IPS-18a (cell line): ENCODE measurements at regions not wholly inside any gene's neighbourhood (a gene's known extent, or its start where the extent isn't known, plus 50 kb on each side); places are given as distances from the start of the nearest gene placed in this dataset.
A peak's percentile ranks its signal among the peaks of the same experiment; 100 is the strongest.
"Not testable (repeated sequence)": the region's sequence is repeated elsewhere in the genome, so short reads cannot be mapped to it uniquely, and the experiment has no call there.

Experiments used
- H3K27ac ChIP-seq: one replicate; pipeline ENCODE4 v1.5.1; 2013; ENCODE audit warnings: low read length
- H3K27me3 ChIP-seq: one replicate; pipeline ENCODE4 v1.6.1; 2013; ENCODE audit warnings: mild to moderate bottlenecking, low read length; ENCODE audit not compliant: control insufficient read depth, insufficient read depth
- H3K36me3 ChIP-seq: one replicate; pipeline ENCODE4 v1.6.1; 2013; ENCODE audit warnings: low read depth, low read length; ENCODE audit not compliant: control insufficient read depth
- H3K4me1 ChIP-seq: one replicate; pipeline ENCODE4 v1.6.1; 2013; ENCODE audit warnings: low read depth, low read length; ENCODE audit not compliant: control insufficient read depth
- H3K4me3 ChIP-seq: one replicate; pipeline ENCODE4 v1.5.1; 2013; ENCODE audit warnings: low read length
- H3K9ac ChIP-seq: one replicate; pipeline ENCODE4 v1.6.1; 2013; ENCODE audit warnings: mild to moderate bottlenecking, low read length, moderate library complexity
- H3K9me3 ChIP-seq: one replicate; pipeline ENCODE4 v1.6.1; 2013; ENCODE audit warnings: low read depth, low read length; ENCODE audit not compliant: control insufficient read depth

DNA sequence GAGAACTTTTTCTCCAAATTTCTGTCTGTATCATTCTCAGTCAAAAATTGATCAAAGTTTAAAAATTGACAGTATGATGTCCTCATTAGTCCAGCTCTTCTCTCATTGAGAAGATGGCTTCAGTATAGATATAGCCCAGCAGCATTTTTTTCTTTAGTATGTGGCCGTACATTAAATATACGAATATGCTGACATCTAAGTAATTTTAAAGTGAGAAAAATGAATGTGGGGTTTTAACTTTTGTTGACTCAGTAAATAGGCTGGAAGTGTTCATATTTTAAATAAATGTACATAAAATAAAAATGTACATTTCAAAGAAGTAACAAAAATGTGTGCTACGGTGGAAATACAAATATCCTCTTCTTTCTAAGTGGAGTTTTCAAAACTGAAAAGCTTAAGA, 123.5 kb upstream of the PKN2 start:
- Histone ChIP-seq H3K4me1 (peaks cover 9% of the 10 kb centered on the region), H3K36me3 (no peaks in the 10 kb centered on the region), H3K27ac (no peak overlapping the region), H3K9ac (no peak overlapping the region), H3K9me3 (no peaks in the 10 kb centered on the region), H3K27me3 (no peaks in the 10 kb centered on the region), H3K4me3 (no peak overlapping the region)

GRCh38 chr1:88562991-88563390, 121.1 kb upstream of the PKN2 start:
- Histone ChIP-seq H3K27ac (no peak overlapping the region), H3K4me3 (no peak overlapping the region), H3K27me3 (no peaks in the 10 kb centered on the region), H3K4me1 (peaks cover 19% of the 10 kb centered on the region), H3K9ac (no peak overlapping the region), H3K9me3 (no peaks in the 10 kb centered on the region), H3K36me3 (no peaks in the 10 kb centered on the region)

GRCh38 chr1:88566615-88567387, 117.3 kb upstream of the PKN2 start:
- Histone ChIP-seq H3K9me3 (no peaks in the 10 kb centered on the region), H3K9ac (no peak overlapping the region), H3K36me3 (no peaks in the 10 kb centered on the region), H3K27me3 (no peaks in the 10 kb centered on the region), H3K4me1 (peaks cover 23% of the 10 kb centered on the region), H3K4me3 (peak overlapping the region; percentile 1), H3K27ac (no peak overlapping the region)

GRCh38 chr1:88571506-88571905, 112.6 kb upstream of the PKN2 start:
- Histone ChIP-seq H3K4me3 (no peak overlapping the region), H3K27me3 (no peaks in the 10 kb centered on the region), H3K9me3 (no peaks in the 10 kb centered on the region), H3K27ac (no peak overlapping the region), H3K36me3 (no peaks in the 10 kb centered on the region), H3K9ac (no peak overlapping the region), H3K4me1 (peaks cover 9% of the 10 kb centered on the region)

GRCh38 chr1:88579598-88579997, 104.5 kb upstream of the PKN2 start:
- no peak overlapping the region for H3K4me3 ChIP-seq
- no peaks in the 10 kb centered on the region for H3K9me3 ChIP-seq
- H3K9ac ChIP-seq: no peak overlapping the region
- no peaks in the 10 kb centered on the region for H3K4me1 ChIP-seq
- H3K36me3 ChIP-seq: no peaks in the 10 kb centered on the region
- H3K27me3 ChIP-seq: no peaks in the 10 kb centered on the region
- no peak overlapping the region for H3K27ac ChIP-seq

DNA sequence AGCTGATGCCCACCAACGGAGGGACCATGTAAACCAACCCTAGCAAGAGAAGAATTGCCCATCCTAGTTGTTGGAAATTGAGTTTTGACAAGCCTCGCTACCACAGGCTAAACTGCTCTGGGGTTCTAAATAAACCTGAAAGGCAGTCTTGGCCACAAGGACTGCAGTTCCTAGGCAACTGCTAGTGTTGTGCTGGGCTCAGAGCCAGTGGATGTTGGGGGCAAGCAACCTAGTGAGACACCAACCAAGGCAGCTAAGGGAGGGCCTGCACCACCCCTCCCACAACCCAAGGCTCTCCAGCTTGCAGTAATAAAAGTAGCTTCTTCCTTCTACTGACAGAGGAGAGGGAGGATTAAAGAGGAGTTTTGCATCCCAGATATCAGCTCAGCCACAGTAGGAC, 102.4 kb upstream of the PKN2 start:
- no peak overlapping the region for H3K27ac ChIP-seq
- H3K9ac ChIP-seq: no peak overlapping the region
- H3K4me3 ChIP-seq: no peak overlapping the region
- H3K4me1 ChIP-seq: no peaks in the 10 kb centered on the region
- H3K27me3 ChIP-seq: no peaks in the 10 kb centered on the region
- H3K9me3 ChIP-seq: no peaks in the 10 kb centered on the region
- H3K36me3 ChIP-seq: no peaks in the 10 kb centered on the region

DNA sequence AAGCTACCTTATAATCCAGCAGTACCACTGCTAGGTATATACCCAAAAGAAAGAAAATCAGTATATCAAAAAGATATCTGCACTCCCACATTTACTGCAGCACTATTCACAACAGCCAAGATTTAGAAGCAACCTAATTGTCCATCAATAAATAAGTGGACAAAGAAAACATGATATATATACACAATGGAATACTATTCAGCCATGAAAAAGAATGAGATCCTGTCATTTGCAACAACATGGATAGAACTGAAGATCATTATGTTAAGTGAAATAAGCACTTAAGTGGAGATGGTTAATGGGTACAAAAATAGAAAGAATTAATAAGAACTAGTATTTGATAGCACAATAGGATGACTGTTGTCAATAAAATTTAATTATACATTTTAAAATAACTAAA, 90.7 kb upstream of the PKN2 start:
- H3K4me1 ChIP-seq: no peaks in the 10 kb centered on the region
- H3K27ac ChIP-seq: no peak overlapping the region
- H3K9ac ChIP-seq: no peak overlapping the region
- H3K27me3 ChIP-seq: no peaks in the 10 kb centered on the region
- no peak overlapping the region for H3K4me3 ChIP-seq
- H3K36me3 ChIP-seq: no peaks in the 10 kb centered on the region
- peaks cover 3% of the 10 kb centered on the region for H3K9me3 ChIP-seq

- Histone ChIP-seq H3K4me3 (no peak overlapping the region), H3K9me3 (peaks cover 3% of the 10 kb centered on the region), H3K4me1 (no peaks in the 10 kb centered on the region), H3K27ac (no peak overlapping the region), H3K27me3 (no peaks in the 10 kb centered on the region), H3K36me3 (no peaks in the 10 kb centered on the region), H3K9ac (no peak overlapping the region)
These were observed 88.6 kb upstream of the PKN2 start for GRCh38 chr1:88595355-88596002.

- H3K27me3 ChIP-seq, H3K36me3 ChIP-seq, H3K9ac ChIP-seq, H3K4me1 ChIP-seq, H3K4me3 ChIP-seq, H3K9me3 ChIP-seq, H3K27ac ChIP-seq: not testable (repeated sequence)
These were observed 86.1 kb upstream of the PKN2 start for GRCh38 chr1:88597973-88598372.

DNA sequence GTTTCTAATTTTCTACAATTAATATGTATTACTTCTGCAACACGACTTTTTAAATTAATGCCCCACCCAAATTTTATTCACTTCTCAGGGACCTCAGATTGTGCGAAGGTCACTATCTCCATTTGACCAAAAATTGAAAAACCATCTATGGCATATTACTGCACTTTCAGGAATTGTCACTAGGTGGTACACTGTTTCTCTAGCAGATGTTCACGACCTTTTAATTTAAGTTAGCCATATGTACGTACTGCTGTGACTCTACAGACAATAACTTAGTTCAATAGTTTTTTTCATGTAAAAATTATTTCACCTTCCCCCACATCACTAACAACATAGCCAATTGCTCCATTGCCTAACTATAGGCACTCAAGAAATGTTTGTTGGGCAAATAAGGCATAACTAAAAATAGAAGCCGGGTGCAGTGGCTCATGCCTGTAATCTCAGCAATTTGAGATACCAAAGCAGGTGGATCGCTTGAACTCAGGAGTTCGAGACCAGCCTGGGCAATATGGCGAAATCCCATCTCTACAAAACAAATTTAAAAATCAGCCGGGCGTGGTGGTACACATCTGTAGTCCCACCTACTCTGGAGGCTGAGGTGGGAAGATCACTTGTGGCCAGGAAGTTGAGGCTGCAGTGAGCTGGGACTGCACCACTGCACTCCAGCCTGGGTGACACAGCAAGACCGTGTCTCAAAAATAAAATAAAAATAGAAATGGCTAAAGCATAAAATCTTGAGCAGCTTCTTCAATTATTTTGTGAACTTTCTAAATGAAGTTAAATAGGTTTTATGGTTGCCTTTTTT, 75.7 kb upstream of the PKN2 start:
- H3K4me3 ChIP-seq: no peak overlapping the region

GRCh38 chr1:88609051-88609450, 75.0 kb upstream of the PKN2 start:
- Histone ChIP-seq H3K4me1 (peaks cover 5% of the 10 kb centered on the region), H3K27ac (no peak overlapping the region), H3K9ac (no peak overlapping the region), H3K4me3 (no peak overlapping the region), H3K9me3 (no peaks in the 10 kb centered on the region), H3K36me3 (no peaks in the 10 kb centered on the region), H3K27me3 (no peaks in the 10 kb centered on the region)

More for the DNA sequence above, 75.7 kb upstream of the PKN2 start:
- Histone ChIP-seq H3K27ac (no peak overlapping the region), H3K36me3 (no peaks in the 10 kb centered on the region), H3K9ac (no peak overlapping the region), H3K4me1 (peaks cover 5% of the 10 kb centered on the region), H3K9me3 (no peaks in the 10 kb centered on the region), H3K27me3 (no peaks in the 10 kb centered on the region)
